GM12872 (cell line): ENCODE measurements at regions not wholly inside any gene's neighbourhood (a gene's known extent, or its start where the extent isn't known, plus 50 kb on each side); places are given as distances from the start of the nearest gene placed in this dataset.

Source experiments
- TF ChIP-seq, protein P1 (sequence below): IDR thresholded peaks from 3 replicates; pipeline ENCODE4 v1.5.1; 2011; ENCODE audit warnings: low read depth, mild to moderate bottlenecking, low read length, moderate library complexity; ENCODE audit not compliant: insufficient read depth

DNA sequence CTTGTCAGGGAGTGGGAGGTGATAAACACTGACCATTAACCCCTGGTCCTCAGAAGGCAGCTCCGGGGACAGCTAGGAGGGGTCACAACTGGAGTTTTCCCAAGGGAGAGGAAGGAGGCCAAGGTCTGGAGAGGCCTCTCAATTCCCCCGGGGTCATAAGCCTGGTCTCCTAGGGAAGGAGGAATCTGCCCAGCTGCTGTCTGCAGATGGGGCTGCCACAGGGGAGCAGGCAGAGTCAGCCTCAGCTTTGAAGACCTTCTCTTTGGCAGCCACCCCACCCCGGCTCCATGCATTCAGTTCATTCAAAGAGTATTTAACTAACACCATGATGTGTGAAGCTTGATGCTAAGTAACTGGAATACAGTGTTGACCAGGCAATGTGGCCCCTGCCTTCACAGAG, 74.6 kb upstream of the HSPA9 start:
- TF ChIP-seq, protein P1, sequence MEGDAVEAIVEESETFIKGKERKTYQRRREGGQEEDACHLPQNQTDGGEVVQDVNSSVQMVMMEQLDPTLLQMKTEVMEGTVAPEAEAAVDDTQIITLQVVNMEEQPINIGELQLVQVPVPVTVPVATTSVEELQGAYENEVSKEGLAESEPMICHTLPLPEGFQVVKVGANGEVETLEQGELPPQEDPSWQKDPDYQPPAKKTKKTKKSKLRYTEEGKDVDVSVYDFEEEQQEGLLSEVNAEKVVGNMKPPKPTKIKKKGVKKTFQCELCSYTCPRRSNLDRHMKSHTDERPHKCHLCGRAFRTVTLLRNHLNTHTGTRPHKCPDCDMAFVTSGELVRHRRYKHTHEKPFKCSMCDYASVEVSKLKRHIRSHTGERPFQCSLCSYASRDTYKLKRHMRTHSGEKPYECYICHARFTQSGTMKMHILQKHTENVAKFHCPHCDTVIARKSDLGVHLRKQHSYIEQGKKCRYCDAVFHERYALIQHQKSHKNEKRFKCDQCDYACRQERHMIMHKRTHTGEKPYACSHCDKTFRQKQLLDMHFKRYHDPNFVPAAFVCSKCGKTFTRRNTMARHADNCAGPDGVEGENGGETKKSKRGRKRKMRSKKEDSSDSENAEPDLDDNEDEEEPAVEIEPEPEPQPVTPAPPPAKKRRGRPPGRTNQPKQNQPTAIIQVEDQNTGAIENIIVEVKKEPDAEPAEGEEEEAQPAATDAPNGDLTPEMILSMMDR, result no peak

- TF ChIP-seq, protein P1, result no peak
Observed at GRCh38 chr5:138649316-138649720, 74.1 kb upstream of the HSPA9 start.

- TF ChIP-seq, protein P1, result no peak
Observed at GRCh38 chr5:138648841-138649240, 73.6 kb upstream of the HSPA9 start.

DNA sequence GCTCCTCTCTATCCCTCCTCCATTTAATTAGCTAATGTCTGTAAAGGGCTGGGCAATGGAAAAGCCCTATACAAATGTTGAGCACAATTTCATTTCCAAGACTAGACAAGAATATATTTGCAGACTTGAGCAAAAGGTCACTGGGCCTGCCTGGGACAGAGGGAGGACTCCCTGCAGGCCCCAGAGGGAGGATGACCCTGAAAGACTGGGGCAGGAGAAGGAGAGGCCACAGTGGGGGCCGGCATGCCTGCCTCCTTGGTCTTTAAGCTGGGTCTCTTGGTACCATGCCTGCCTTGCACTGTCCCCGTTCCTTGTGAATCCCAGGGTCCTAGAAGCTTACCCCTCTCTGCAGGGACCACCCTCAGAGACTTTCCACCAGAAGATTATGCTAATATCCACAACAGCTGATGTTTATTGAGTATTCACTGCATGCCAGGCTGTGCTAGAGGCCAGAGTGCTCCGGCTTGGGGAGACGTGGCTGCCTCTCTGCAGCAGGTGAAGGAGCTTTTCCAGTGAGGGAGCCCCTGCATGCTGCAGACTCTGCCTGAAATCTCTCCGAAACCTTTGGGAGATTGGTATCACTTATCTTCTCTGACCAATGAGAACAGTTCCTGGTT, 72.7 kb upstream of the HSPA9 start:
- TF ChIP-seq, protein P1, result no peak

DNA sequence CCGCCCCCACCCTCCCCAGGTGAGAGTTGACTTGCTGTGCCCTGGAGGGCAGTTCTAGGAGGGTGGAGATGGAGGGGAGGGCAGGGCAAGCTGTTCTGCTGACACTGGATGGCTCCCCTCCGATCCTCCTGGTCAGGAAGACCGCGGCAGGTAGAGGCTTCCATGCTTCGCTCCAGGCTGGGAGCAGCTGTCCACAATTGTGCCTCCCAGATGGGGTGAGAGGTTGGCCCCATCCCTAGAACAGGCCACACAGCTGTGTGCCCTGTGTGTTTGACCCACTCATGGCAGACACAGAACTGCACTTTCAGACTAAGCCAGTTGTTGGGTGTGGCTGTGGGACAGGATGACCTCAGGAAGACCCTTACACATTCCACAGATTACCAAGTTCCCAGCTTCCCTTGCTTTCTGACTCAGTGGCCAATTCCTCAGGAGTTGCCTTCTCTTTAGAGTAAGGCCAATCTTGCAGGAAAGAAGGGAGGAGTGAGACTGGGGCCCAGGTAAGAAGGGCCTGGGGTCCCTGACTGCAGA, 72.1 kb upstream of the HSPA9 start:
- TF ChIP-seq, protein P1, result no peak

- TF ChIP-seq, protein P1, result no peak
Observed at GRCh38 chr5:138646671-138647070, 71.5 kb upstream of the HSPA9 start.

DNA sequence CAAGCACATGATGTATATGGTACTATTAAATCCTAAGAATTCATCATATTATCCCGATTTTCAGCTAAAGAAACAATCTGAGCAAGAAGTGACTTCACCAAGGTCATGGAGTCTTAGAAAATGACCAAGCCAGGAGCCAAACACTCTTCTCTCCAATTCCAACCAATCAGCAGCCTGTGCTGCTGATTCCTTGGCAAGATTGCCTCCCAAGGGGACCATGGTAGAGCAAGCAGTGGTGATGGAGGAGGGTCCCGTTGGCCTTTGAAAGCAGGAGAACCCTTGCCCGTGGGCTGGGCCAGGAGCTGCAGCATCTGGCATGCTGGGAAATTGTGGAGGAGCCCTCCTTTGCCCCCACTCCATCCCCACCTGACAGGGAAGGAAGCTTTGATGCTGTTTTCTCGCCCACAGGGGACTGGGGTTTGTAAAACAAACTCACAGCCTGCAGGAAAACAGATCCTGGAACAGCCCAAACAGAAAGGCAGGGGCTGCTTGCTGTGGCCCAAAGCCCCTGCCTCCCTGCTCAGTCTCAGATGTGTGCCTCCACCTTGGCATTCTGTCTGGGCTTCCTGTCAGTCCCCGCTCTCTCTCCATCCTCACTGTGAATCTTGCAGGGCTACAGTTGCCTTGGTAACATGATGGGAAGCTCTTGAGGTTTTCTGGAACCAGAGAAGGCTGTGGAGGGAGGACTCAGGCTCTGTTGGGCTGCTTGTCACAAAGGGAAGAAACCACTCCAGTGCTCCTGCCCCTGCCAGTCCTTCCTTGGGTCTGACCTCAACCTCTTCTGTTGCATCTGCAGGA, 70.8 kb upstream of the HSPA9 start:
- TF ChIP-seq, protein P1, result no peak
